ENCODE measurements at regions not wholly inside any gene's neighbourhood (a gene's known extent, or its start where the extent isn't known, plus 50 kb on each side); places are given as distances from the start of the nearest gene placed in this dataset.
A peak's percentile ranks its signal among the peaks of the same experiment; 100 is the strongest.
"Not testable (repeated sequence)": the region's sequence is repeated elsewhere in the genome, so short reads cannot be mapped to it uniquely, and the experiment has no call there.

DNA sequence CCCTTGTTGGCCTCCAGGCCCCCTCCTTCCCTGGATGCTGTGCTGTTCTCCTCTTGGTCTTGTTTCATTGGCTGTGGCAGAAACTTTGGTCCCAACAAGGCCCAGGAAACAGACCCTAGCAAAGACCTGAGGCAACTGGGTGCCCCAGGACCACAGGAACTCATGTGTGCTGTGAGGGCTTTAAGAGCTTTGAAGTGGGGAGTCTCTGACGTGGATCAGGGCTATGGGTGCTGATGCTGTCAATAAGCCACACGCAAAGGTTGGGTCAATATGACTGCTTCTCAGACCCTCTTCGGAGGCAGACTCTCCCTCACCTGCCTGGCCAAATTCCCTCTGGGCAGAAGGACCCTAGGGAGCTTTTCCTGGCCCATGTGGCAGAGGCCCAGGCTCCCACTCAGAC lies 91.5 kb upstream of the MLN start:
- DNase-seq: no peak

GRCh38 chr6:33894438-33894837 lies 90.6 kb upstream of the MLN start:
- no peak for DNase-seq

GRCh38 chr6:33892581-33893346 lies 89.0 kb upstream of the MLN start:
- DNase-seq: no peak

- DNase-seq: no peak
Observed at GRCh38 chr6:33888664-33889200, 84.9 kb upstream of the MLN start.

- DNase-seq: no peak
Observed at GRCh38 chr6:33888183-33888582, 84.4 kb upstream of the MLN start.

- DNase-seq: peak; percentile 41
Observed at GRCh38 chr6:33886673-33887144, 82.9 kb upstream of the MLN start.

GRCh38 chr6:33885132-33886057 lies 81.6 kb upstream of the MLN start:
- no peak for DNase-seq

- DNase-seq: not testable (repeated sequence)
Observed at GRCh38 chr6:33883621-33884020, 79.8 kb upstream of the MLN start.

GRCh38 chr6:33882154-33882553 lies 78.4 kb upstream of the MLN start:
- no peak for DNase-seq

DNA sequence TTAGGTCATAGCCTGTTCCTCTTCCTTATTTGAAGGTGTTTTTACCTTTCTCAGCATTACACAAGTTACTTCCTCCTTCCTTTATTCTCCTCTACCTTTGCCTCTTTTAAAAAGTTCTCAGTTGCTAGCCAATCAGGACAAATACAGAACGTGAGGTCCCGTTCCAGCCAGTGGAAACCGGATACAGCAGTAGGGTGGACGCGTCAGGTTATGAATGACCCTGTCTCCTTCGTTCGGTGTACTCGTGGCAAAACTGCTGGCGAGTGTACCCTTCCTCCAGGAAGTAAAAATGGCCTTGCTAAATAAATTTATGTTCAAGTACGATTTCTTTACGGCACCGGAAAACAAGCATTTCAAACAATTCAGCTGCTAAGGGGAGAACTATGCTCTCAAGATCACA lies 77.0 kb upstream of the MLN start:
- peak; percentile 35 for DNase-seq

DNA sequence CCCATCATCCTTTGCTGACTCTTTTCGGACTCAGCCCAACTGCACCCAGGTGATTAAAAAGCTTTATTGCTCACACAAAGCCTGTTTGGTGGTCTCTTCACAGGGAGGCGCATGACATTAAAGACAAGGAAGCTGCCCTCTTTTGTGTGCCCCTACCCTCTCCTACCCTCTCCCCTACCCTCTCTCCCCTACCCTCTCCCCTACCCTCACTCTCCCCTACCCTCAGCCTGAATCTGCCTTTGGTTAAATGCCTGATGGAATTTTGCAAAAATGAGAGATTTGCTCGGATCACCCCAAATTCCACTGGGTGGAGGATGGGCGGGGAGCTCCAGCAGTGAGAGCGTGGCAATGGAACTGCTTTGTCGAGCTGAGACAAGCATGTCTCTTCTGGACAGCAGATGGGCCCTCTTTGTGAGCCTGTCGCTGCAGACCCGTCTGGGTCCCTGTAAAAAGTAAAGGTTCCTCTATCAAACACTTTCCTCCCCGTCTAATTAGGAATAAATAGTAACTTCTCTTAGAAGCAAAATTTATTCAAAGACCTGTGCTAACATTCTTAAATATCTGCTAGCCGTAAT lies 76.4 kb upstream of the MLN start:
- no peak for DNase-seq

GRCh38 chr6:33878562-33878961 lies 74.8 kb upstream of the MLN start:
- no peak for DNase-seq

DNA sequence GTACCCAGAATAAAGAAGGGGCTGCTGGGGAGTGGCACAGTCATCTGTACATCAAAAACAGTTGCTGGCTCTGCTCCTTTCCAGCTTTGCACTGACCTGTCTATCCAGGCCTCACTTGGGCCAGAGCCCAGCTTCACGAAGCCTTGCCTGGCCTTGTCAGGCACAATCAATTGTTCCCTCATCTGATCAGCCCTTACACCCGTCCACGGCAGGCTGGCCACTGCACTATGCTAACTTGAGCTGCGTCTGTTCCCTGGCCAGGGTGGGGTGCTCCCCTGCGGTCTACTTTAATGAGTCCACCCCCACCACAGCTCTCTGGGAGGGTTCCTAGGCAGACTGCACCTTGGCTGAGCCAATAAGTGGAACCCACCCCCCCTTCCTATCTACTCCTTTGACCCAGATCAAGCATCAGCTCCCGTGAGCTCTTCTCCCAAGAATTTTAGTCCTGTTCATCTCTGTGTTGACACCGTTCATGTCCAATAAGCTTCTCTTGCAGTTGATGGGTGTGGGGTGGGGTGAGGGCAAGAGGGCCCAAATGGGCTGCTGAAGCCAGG lies 74.3 kb upstream of the MLN start:
- DNase-seq: no peak

DNA sequence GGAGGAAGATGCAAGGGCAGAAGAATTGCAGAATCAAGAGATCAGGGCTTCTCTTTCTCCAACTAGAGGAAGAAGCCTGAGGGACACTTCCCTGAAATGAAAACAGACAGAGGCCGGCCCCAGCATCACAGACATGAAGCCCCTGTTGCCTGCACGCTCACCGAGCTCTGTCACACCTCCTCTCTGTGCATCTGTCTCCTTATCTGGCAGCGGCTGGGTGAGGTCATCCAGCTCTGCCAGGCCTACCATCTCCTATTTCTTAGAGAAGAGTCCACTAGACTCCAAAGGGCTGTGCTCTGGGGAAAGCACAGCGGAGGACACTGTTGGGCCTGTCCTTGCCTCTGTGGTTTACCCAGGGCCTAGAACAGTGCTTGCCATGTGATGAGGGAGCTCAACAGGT lies 71.9 kb upstream of the MLN start:
- no peak for DNase-seq

DNA sequence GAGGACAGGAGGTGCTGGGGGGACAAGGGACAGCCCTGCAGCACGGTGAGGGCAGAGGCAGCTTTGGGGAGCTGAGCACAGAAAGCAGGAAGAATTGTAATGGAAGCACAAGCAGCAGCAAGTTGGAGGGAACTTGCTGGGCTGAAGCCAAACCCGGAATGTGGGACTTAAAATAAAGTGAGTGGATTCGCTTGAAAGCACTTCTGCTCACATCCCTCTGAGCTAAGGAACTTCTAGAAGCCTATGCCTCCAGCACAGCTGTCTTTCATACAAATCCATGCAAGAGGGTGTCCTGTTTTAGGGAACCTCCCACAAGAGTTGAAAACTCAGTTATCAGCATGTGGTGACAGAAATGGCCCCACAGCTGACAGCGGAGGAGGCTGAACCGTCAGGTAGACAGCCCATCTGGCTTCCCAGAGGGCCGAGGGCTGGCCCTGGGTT lies 71.4 kb upstream of the MLN start:
- DNase-seq: no peak

- no peak for DNase-seq
Observed at GRCh38 chr6:33874136-33874760, 70.4 kb upstream of the MLN start.

DNA sequence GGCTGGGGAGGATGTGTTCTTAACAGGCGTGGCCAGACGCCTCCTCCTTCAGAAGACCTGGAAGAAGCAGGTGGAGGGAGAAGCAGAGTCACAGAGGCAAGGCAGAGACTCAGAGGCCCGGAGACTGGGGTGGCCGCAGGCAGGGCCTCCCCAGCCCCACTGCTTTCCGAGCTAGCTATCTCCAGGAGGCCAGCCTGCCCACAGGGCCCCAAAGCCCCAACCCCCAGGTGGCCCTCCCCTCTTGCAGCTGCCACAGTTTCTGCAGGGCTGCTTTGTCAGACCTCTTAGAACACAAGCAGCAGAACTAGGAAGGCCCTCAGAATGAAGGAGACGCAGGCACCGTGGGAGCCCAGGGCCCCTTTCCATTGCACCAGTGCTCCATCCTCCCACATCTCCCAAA lies 69.0 kb upstream of the MLN start:
- DNase-seq: no peak

- DNase-seq: no peak
Observed at GRCh38 chr6:33869826-33870423, 66.1 kb upstream of the MLN start.

GRCh38 chr6:33869121-33869520 lies 65.3 kb upstream of the MLN start:
- no peak for DNase-seq

- no peak for DNase-seq
Observed at GRCh38 chr6:33868141-33868540, 64.3 kb upstream of the MLN start.

GRCh38 chr6:33865478-33866077 lies 61.8 kb upstream of the MLN start:
- no peak for DNase-seq
